ENCODE measurements at regions not wholly inside any gene's neighbourhood (a gene's known extent, or its start where the extent isn't known, plus 50 kb on each side); places are given as distances from the start of the nearest gene placed in this dataset.
"Not testable (repeated sequence)": the region's sequence is repeated elsewhere in the genome, so short reads cannot be mapped to it uniquely, and the experiment has no call there.

DNA sequence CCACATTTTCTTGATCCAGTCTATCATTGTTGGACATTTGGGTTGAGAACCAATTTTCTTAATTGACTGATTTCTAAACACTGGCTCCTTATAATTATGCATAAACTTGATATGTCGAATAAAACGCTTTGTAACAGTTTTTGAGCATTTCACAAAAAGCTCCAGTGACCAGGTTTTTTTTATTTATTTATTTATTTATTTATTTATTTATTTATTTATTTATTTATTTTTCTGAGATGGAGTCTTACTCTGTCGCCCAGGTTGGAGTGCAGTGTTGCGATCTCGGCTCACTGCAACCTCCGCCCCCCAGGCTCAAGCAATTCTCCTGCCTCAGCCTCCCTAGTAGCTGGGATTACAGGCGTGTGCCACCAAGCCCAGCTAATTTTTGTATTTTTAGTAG is 71.4 kb downstream of the LHX9 start:
- not testable (repeated sequence) for TF ChIP-seq CTCF, POLR2A, POLR2AphosphoS5 (IDR thresholded peaks at IDR 0.05)
